ENCODE measurements at regions not wholly inside any gene's neighbourhood (a gene's known extent, or its start where the extent isn't known, plus 50 kb on each side); places are given as distances from the start of the nearest gene placed in this dataset.

GRCh38 chr9:80632041-80632440 lies 1057.3 kb downstream of the TLE1 start:
- Histone ChIP-seq H3K36me3 (ENCODE audit: control insufficient read depth in 1 of 2, insufficient read depth in 2 of 2, low read length in 2 of 2) (no peaks in the 10 kb centered on the region), H3K27ac (ENCODE audit: low read depth, low read length) (no peak overlapping the region), H3K4me1 (ENCODE audit: control insufficient read depth in 1 of 2, insufficient read depth in 2 of 2, low read length in 2 of 2) (no peaks in the 10 kb centered on the region), H3K4me3 (ENCODE audit: low read depth in 1 of 2, low read length in 2 of 2) (no peak overlapping the region), H3K9me3 (ENCODE audit: control insufficient read depth in 1 of 2, low read length in 2 of 2) (peaks cover 0 to 13% of the 10 kb centered on the region in 2 donors), H3K27me3 (ENCODE audit: control insufficient read depth in 1 of 2, insufficient read depth in 2 of 2, low read length in 2 of 2) (no peaks in the 10 kb centered on the region), H3K9ac (ENCODE audit: low read depth in 1 of 2, low read length in 2 of 2) (no peak overlapping the region)

GRCh38 chr9:80622508-80622907 lies 1050.7 kb downstream of the TLE4 start:
- Histone ChIP-seq H3K36me3 (ENCODE audit: control insufficient read depth in 1 of 2, insufficient read depth in 2 of 2, low read length in 2 of 2) (no peaks in the 10 kb centered on the region), H3K4me1 (ENCODE audit: control insufficient read depth in 1 of 2, insufficient read depth in 2 of 2, low read length in 2 of 2) (no peaks in the 10 kb centered on the region), H3K27ac (ENCODE audit: low read depth, low read length) (no peak overlapping the region), H3K27me3 (ENCODE audit: control insufficient read depth in 1 of 2, insufficient read depth in 2 of 2, low read length in 2 of 2) (no peaks in the 10 kb centered on the region), H3K9me3 (ENCODE audit: control insufficient read depth in 1 of 2, low read length in 2 of 2) (no peaks in the 10 kb centered on the region), H3K9ac (ENCODE audit: low read depth in 1 of 2, low read length in 2 of 2) (no peak overlapping the region), H3K4me3 (ENCODE audit: low read depth in 1 of 2, low read length in 2 of 2) (no peak overlapping the region)

GRCh38 chr9:80619356-80619755 lies 1047.6 kb downstream of the TLE4 start:
- no peaks in the 10 kb centered on the region for H3K27me3 ChIP-seq (ENCODE audit: control insufficient read depth in 1 of 2, insufficient read depth in 2 of 2, low read length in 2 of 2)
- no peak overlapping the region for H3K4me3 ChIP-seq (ENCODE audit: low read depth in 1 of 2, low read length in 2 of 2)
- H3K4me1 ChIP-seq (ENCODE audit: control insufficient read depth in 1 of 2, insufficient read depth in 2 of 2, low read length in 2 of 2), result no peaks in the 10 kb centered on the region
- no peaks in the 10 kb centered on the region for H3K36me3 ChIP-seq (ENCODE audit: control insufficient read depth in 1 of 2, insufficient read depth in 2 of 2, low read length in 2 of 2)
- H3K9ac ChIP-seq (ENCODE audit: low read depth in 1 of 2, low read length in 2 of 2), result no peak overlapping the region
- peaks cover 5 to 7% of the 10 kb centered on the region in 2 donors for H3K9me3 ChIP-seq (ENCODE audit: control insufficient read depth in 1 of 2, low read length in 2 of 2)
- no peak overlapping the region for H3K27ac ChIP-seq (ENCODE audit: low read depth, low read length)

GRCh38 chr9:80615964-80616363 lies 1044.2 kb downstream of the TLE4 start:
- H3K36me3 ChIP-seq (ENCODE audit: control insufficient read depth in 1 of 2, insufficient read depth in 2 of 2, low read length in 2 of 2), result no peaks in the 10 kb centered on the region
- H3K4me1 ChIP-seq (ENCODE audit: control insufficient read depth in 1 of 2, insufficient read depth in 2 of 2, low read length in 2 of 2), result no peaks in the 10 kb centered on the region
- H3K9ac ChIP-seq (ENCODE audit: low read depth in 1 of 2, low read length in 2 of 2), result no peak overlapping the region
- H3K27me3 ChIP-seq (ENCODE audit: control insufficient read depth in 1 of 2, insufficient read depth in 2 of 2, low read length in 2 of 2), result no peaks in the 10 kb centered on the region
- H3K9me3 ChIP-seq (ENCODE audit: control insufficient read depth in 1 of 2, low read length in 2 of 2), result peaks cover 5 to 7% of the 10 kb centered on the region in 2 donors
- no peak overlapping the region for H3K4me3 ChIP-seq (ENCODE audit: low read depth in 1 of 2, low read length in 2 of 2)
- H3K27ac ChIP-seq (ENCODE audit: low read depth, low read length), result no peak overlapping the region

GRCh38 chr9:80605793-80606192 lies 1034.0 kb downstream of the TLE4 start:
- H3K9ac ChIP-seq (ENCODE audit: low read depth in 1 of 2, low read length in 2 of 2), result no peak overlapping the region
- no peaks in the 10 kb centered on the region for H3K4me1 ChIP-seq (ENCODE audit: control insufficient read depth in 1 of 2, insufficient read depth in 2 of 2, low read length in 2 of 2)
- H3K27me3 ChIP-seq (ENCODE audit: control insufficient read depth in 1 of 2, insufficient read depth in 2 of 2, low read length in 2 of 2), result no peaks in the 10 kb centered on the region
- no peak overlapping the region for H3K4me3 ChIP-seq (ENCODE audit: low read depth in 1 of 2, low read length in 2 of 2)
- H3K36me3 ChIP-seq (ENCODE audit: control insufficient read depth in 1 of 2, insufficient read depth in 2 of 2, low read length in 2 of 2), result no peaks in the 10 kb centered on the region
- H3K9me3 ChIP-seq (ENCODE audit: control insufficient read depth in 1 of 2, low read length in 2 of 2), result peaks cover 0 to 3% of the 10 kb centered on the region in 2 donors
- no peak overlapping the region for H3K27ac ChIP-seq (ENCODE audit: low read depth, low read length)

- H3K9me3 ChIP-seq (ENCODE audit: control insufficient read depth in 1 of 2, low read length in 2 of 2), result peaks cover 0 to 5% of the 10 kb centered on the region in 2 donors
- no peaks in the 10 kb centered on the region for H3K36me3 ChIP-seq (ENCODE audit: control insufficient read depth in 1 of 2, insufficient read depth in 2 of 2, low read length in 2 of 2)
- H3K4me1 ChIP-seq (ENCODE audit: control insufficient read depth in 1 of 2, insufficient read depth in 2 of 2, low read length in 2 of 2), result no peaks in the 10 kb centered on the region
- no peaks in the 10 kb centered on the region for H3K27me3 ChIP-seq (ENCODE audit: control insufficient read depth in 1 of 2, insufficient read depth in 2 of 2, low read length in 2 of 2)
- no peak overlapping the region for H3K27ac ChIP-seq (ENCODE audit: low read depth, low read length)
- H3K9ac ChIP-seq (ENCODE audit: low read depth in 1 of 2, low read length in 2 of 2), result no peak overlapping the region
- no peak overlapping the region for H3K4me3 ChIP-seq (ENCODE audit: low read depth in 1 of 2, low read length in 2 of 2)
Observed at GRCh38 chr9:80605129-80605528, 1033.4 kb downstream of the TLE4 start.

- Histone ChIP-seq H3K4me1 (ENCODE audit: control insufficient read depth in 1 of 2, insufficient read depth in 2 of 2, low read length in 2 of 2) (no peaks in the 10 kb centered on the region), H3K4me3 (ENCODE audit: low read depth in 1 of 2, low read length in 2 of 2) (no peak overlapping the region), H3K27ac (ENCODE audit: low read depth, low read length) (no peak overlapping the region)
Observed at GRCh38 chr9:80602291-80602690, 1030.5 kb downstream of the TLE4 start.

GRCh38 chr9:80596579-80596978 lies 1024.8 kb downstream of the TLE4 start:
- Histone ChIP-seq H3K9ac (ENCODE audit: low read depth in 1 of 2, low read length in 2 of 2) (no peak overlapping the region), H3K4me1 (ENCODE audit: control insufficient read depth in 1 of 2, insufficient read depth in 2 of 2, low read length in 2 of 2) (no peaks in the 10 kb centered on the region), H3K9me3 (ENCODE audit: control insufficient read depth in 1 of 2, low read length in 2 of 2) (peaks cover 0 to 7% of the 10 kb centered on the region in 2 donors), H3K27me3 (ENCODE audit: control insufficient read depth in 1 of 2, insufficient read depth in 2 of 2, low read length in 2 of 2) (no peaks in the 10 kb centered on the region), H3K27ac (ENCODE audit: low read depth, low read length) (no peak overlapping the region), H3K4me3 (ENCODE audit: low read depth in 1 of 2, low read length in 2 of 2) (no peak overlapping the region), H3K36me3 (ENCODE audit: control insufficient read depth in 1 of 2, insufficient read depth in 2 of 2, low read length in 2 of 2) (no peaks in the 10 kb centered on the region)

More at GRCh38 chr9:80602291-80602690, 1030.5 kb downstream of the TLE4 start:
- Histone ChIP-seq H3K9me3 (ENCODE audit: control insufficient read depth in 1 of 2, low read length in 2 of 2) (peaks cover 0 to 8% of the 10 kb centered on the region in 2 donors), H3K9ac (ENCODE audit: low read depth in 1 of 2, low read length in 2 of 2) (no peak overlapping the region), H3K27me3 (ENCODE audit: control insufficient read depth in 1 of 2, insufficient read depth in 2 of 2, low read length in 2 of 2) (no peaks in the 10 kb centered on the region), H3K36me3 (ENCODE audit: control insufficient read depth in 1 of 2, insufficient read depth in 2 of 2, low read length in 2 of 2) (no peaks in the 10 kb centered on the region)

GRCh38 chr9:80595192-80595591 lies 1023.4 kb downstream of the TLE4 start:
- Histone ChIP-seq H3K4me3 (ENCODE audit: low read depth in 1 of 2, low read length in 2 of 2) (no peak overlapping the region), H3K4me1 (ENCODE audit: control insufficient read depth in 1 of 2, insufficient read depth in 2 of 2, low read length in 2 of 2) (no peaks in the 10 kb centered on the region), H3K27me3 (ENCODE audit: control insufficient read depth in 1 of 2, insufficient read depth in 2 of 2, low read length in 2 of 2) (no peaks in the 10 kb centered on the region), H3K27ac (ENCODE audit: low read depth, low read length) (no peak overlapping the region), H3K36me3 (ENCODE audit: control insufficient read depth in 1 of 2, insufficient read depth in 2 of 2, low read length in 2 of 2) (no peaks in the 10 kb centered on the region), H3K9me3 (ENCODE audit: control insufficient read depth in 1 of 2, low read length in 2 of 2) (peaks cover 0 to 8% of the 10 kb centered on the region in 2 donors), H3K9ac (ENCODE audit: low read depth in 1 of 2, low read length in 2 of 2) (no peak overlapping the region)

- Histone ChIP-seq H3K36me3 (ENCODE audit: control insufficient read depth in 1 of 2, insufficient read depth in 2 of 2, low read length in 2 of 2) (no peaks in the 10 kb centered on the region), H3K9me3 (ENCODE audit: control insufficient read depth in 1 of 2, low read length in 2 of 2) (peaks cover 0 to 10% of the 10 kb centered on the region in 2 donors), H3K4me3 (ENCODE audit: low read depth in 1 of 2, low read length in 2 of 2) (no peak overlapping the region), H3K27me3 (ENCODE audit: control insufficient read depth in 1 of 2, insufficient read depth in 2 of 2, low read length in 2 of 2) (no peaks in the 10 kb centered on the region), H3K27ac (ENCODE audit: low read depth, low read length) (no peak overlapping the region), H3K9ac (ENCODE audit: low read depth in 1 of 2, low read length in 2 of 2) (no peak overlapping the region), H3K4me1 (ENCODE audit: control insufficient read depth in 1 of 2, insufficient read depth in 2 of 2, low read length in 2 of 2) (no peaks in the 10 kb centered on the region)
Observed at GRCh38 chr9:80592413-80592812, 1020.6 kb downstream of the TLE4 start.

GRCh38 chr9:80586786-80587330 lies 1015.1 kb downstream of the TLE4 start:
- Histone ChIP-seq H3K9me3 (ENCODE audit: control insufficient read depth in 1 of 2, low read length in 2 of 2) (peaks cover 0 to 9% of the 10 kb centered on the region in 2 donors), H3K4me3 (ENCODE audit: low read depth in 1 of 2, low read length in 2 of 2) (no peak overlapping the region), H3K9ac (ENCODE audit: low read depth in 1 of 2, low read length in 2 of 2) (no peak overlapping the region), H3K27ac (ENCODE audit: low read depth, low read length) (no peak overlapping the region), H3K4me1 (ENCODE audit: control insufficient read depth in 1 of 2, insufficient read depth in 2 of 2, low read length in 2 of 2) (no peaks in the 10 kb centered on the region), H3K27me3 (ENCODE audit: control insufficient read depth in 1 of 2, insufficient read depth in 2 of 2, low read length in 2 of 2) (no peaks in the 10 kb centered on the region), H3K36me3 (ENCODE audit: control insufficient read depth in 1 of 2, insufficient read depth in 2 of 2, low read length in 2 of 2) (no peaks in the 10 kb centered on the region)
